Inflammatory macrophage treated with lipopolysaccharide for 4 hours (primary cell): ENCODE measurements at regions not wholly inside any gene's neighbourhood (a gene's known extent, or its start where the extent isn't known, plus 50 kb on each side); places are given as distances from the start of the nearest gene placed in this dataset.

Experiments
- DNase-seq: peaks from one replicate; pipeline ENCODE4 v3.0.0-alpha.2; 2020

DNA sequence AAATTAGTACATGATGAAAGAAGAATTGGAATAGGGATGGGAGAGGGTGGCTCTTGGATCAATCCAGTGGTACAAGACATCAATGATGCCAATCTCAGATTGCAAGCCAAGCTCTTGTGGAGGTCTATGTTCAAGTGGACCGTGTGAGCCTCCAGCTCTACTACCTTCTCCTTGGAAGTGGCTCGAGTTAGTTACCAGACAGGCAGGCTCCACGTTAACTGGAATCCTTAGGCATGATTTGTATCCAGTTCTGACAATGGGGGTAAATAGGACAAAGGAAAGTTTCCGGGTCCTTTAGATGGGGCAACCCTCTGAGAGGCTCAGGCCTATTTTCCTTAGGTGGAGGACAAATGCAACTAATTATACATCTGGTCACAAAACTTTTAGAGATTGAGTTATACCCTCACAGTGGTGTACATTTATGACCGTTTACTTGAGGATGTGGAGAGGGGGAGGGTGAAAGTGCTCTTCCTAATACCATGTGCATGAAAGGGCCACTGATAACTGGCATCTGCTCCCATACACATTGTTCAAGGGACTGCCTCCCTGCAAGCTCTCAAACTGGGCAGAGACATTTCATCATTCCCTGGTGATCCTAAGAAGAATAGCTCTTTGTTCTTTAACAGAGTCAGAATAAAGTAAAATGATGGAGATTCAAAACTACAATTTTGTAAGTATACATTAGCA, 180.2 kb downstream of the SOCS6 start:
- no peak for DNase-seq

DNA sequence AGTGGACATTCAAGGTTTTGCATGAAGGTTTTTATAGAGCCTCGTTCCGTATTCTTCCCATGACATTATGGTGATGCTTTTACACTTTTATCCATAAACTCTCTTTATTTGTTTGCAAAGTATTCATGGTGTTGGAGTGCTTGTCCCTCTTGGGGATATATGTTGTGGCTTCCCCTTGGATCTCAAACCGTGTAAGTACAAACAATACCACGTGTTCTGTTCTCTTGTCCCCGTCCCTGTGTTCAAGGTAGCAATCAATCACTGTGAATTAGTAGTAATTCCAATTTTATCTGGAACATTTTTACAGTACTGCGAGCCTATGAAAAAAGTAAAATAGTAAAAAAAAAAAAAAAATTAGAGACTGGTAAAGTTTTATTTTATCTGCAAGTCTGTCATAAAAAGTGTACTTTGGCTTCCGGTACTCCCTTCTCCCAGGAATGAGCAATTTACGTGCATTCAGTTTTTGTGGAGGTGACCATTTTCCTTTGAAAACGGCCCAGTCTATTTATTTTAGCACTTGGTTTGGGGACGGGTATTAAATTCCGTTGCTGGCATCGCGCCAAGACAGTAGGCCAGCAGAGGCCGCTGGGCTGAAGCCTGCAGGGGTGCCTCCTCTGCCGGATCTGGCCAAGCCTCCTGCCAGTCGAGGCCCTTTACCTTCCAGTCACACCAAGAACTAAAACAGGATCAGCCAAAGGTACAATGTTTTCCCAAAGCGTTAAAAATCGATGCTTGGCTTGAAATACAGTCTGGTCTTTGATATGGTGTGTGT, 175.7 kb downstream of the SOCS6 start:
- DNase-seq = peak; percentile 71

GRCh38 chr18:70463085-70463484, 174.2 kb downstream of the SOCS6 start:
- DNase-seq = no peak

GRCh38 chr18:70462078-70462439, 173.2 kb downstream of the SOCS6 start:
- peak; percentile 7 for DNase-seq

DNA sequence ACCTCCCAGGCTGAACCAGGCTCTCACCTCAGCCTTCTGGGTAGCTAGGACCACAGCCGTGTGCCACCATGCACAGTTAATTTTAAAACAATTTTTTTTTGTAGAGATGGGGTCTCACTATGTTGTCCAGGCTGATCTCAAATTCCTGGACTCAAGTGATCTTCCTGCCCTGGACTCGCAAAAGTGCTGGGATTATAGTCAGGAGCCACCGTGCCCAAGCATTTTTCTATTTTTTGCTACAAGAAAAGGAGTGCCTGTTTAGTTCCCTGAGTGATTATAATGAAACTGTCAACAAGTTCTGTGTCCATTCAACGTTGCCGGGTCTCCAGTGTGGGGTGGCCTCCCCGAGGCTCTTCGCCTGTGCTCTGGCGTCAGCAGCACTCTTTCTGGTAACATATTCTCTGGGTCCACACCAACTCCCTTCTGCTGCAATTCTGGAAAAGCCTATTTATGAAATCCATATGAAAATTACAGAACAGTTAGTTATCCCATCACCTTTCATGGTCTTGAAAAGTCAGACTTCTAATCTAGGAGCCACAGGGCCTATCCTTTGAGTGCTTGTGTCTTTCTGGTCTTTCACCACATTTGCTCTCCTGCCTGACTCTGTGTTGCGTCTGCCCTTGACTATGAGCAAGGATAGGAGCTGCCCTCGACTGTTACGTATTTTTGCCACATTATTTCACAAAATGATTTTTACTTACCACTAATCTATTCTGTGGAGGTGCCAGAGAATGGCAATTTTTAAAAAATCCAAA, 172.7 kb downstream of the SOCS6 start:
- DNase-seq = peak; percentile 24

GRCh38 chr18:70459731-70460130, 170.9 kb downstream of the SOCS6 start:
- no peak for DNase-seq

- DNase-seq = no peak
These were observed 170.4 kb downstream of the SOCS6 start for GRCh38 chr18:70459251-70459650.

- DNase-seq = no peak
These were observed 168.9 kb downstream of the SOCS6 start for GRCh38 chr18:70457788-70458187.

GRCh38 chr18:70457223-70457622, 168.4 kb downstream of the SOCS6 start:
- no peak for DNase-seq

- no peak for DNase-seq
These were observed 167.5 kb downstream of the SOCS6 start for GRCh38 chr18:70456376-70456775.

- DNase-seq = no peak
These were observed 166.9 kb downstream of the SOCS6 start for GRCh38 chr18:70455731-70456130.

GRCh38 chr18:70454704-70455322, 166.0 kb downstream of the SOCS6 start:
- DNase-seq = peak; percentile 64

GRCh38 chr18:70453058-70453775, 164.4 kb downstream of the SOCS6 start:
- DNase-seq = peak; percentile 47

- no peak for DNase-seq
These were observed 163.7 kb downstream of the SOCS6 start for GRCh38 chr18:70452501-70452900.

- DNase-seq = no peak
These were observed 161.8 kb downstream of the SOCS6 start for GRCh38 chr18:70450426-70451253.

GRCh38 chr18:70448588-70448987, 159.7 kb downstream of the SOCS6 start:
- no peak for DNase-seq

DNA sequence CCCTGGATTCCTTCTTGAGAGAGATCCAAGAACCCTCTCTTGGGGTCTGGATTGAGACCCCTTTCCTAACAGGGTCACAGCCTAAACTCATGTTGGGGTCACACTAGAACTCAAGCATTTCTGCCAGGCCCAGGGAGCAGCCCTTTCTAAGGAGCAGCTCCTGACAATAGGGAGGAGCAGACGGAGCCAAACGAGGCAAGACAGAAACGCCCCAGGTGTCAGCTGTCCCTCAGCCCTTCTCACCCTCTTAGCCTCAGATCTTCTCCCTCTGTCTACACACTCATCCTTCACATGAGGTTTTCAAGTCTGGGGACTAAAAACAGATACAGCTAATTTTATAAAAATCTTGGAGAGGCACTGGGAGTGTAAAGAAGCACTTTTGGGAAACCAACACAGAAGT, 157.2 kb downstream of the SOCS6 start:
- DNase-seq = no peak

DNA sequence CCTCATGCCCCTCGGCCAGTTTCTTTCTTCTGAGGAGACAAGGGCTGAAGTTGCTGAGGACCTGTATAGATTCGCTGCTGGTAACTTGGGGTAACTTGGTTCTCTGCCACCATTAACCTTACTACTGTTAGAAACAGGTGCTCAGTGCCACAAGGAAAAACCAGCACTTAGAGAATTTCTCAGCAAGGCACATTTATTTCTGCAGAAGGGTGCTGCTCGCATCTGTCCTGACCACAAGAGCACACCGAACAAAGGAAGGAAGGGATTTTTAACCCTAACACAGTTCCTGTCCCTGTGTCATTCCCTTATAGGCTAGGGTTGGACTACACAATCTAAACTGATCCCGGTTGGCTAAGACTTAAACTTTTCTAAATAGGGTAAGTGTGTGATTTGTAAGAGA, 154.1 kb downstream of the SOCS6 start:
- no peak for DNase-seq

DNA sequence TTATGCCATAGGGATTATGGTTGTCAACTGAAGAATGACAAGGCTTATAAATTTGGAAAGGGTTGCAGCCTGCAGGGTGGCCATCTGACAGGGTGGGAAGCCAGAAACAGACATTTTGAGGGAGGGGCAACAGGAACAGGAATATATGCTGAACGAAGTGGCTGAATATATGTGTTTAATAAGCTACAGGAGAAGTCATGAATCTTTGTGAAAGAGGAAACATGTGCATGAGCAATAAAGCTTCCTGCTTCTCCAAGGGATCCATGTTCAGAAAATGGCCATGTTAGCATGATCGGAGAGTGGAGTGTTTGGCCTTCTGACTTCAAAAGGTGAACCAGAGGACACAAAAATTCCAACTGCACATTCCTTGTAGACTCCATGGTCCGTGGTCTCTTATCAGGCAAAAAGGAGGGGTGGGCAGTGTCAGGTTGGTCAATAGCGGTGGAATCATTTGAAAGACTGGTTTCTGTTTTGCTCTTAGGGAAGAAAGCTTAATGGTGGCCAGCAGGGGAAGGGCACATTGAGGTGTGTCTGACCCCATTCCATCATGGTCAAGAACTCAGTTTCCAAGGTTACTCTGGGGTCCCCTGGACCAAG, 144.1 kb downstream of the SOCS6 start:
- peak; percentile 20 for DNase-seq

DNA sequence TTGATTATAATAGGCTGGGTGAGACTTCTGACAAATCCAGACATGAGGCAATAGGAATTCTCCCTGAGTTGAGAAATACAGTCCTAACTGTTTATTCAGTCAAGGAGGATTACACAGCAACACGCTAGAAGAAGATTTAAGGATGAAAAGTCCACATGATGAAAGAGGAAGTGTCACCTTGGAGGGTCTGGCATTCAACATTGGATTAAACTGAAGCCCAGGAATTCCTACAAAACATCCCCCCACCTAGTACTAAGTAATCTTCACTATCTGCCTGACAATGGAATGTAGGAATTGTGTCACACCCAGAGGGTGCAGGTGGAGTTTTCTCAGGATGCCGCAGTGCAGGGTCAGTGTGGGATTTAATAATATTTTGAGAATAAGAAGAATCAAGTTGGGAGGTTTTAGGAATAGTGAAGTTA, 142.4 kb downstream of the SOCS6 start:
- DNase-seq = no peak

DNA sequence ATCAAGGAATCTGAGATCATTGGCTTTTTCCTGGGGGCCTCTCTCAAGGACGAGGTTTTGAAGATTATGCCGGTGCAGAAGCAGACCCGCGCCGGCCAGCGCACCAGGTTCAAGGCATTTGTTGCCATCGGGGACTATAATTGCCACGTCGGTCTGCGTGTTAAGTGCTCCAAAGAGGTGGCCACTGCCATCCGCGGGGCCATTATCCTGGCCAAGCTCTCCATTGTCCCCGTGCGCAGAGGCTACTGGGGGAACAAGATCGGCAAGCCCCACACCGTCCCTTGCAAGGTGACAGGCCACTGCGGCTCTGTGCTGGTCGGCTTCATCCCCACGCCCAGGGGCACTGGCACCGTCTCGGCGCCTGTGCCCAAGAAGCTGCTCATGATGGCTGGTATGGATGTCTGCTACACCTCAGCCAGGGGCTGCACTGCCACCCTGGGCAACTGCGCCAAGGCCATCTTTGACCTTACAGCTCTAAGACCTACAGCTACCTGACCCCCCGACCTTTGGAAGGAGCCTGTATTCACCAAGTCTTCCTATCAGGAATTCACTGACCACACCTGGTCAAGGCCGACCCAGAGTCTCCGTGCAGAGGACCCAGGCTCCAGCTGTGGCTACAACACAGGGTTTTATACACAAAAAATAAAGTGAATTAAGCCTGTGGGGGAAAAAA, 141.8 kb downstream of the SOCS6 start:
- no peak for DNase-seq
